Endothelial cell of umbilical vein (primary cell): ENCODE measurements at regions not wholly inside any gene's neighbourhood (a gene's known extent, or its start where the extent isn't known, plus 50 kb on each side); places are given as distances from the start of the nearest gene placed in this dataset.

Experiments used
- BruUV-seq: library from RNA; stranded (reverse); fragments of 400-500 nt; replicated peaks from 2 replicates; lab custom pipeline; 2021; lab: Mats Ljungman, UMichigan
- CTCF ChIA-PET: fragments of 300-600, 350-600 bp; sonication (Branson Sonifier 250); formaldehyde crosslinking; loops from one replicate; lab custom pipeline; 2021; ENCODE audit warnings: antibody characterized with exemption, inconsistent platforms; lab: Charles Lee
- POLR2A ChIA-PET: fragments of 300-600, 350-600 bp; sonication (Branson Sonifier 250); formaldehyde crosslinking; loops from one replicate; lab custom pipeline; 2021; ENCODE audit warnings: antibody characterized with exemption, inconsistent platforms; lab: Charles Lee
- DNase-seq: peaks from one replicate; pipeline ENCODE4 v3.0.0-alpha.2; 2011; ENCODE audit warnings: low read depth, low spot score
- FAIRE-seq: peaks from 2 replicates; lab custom pipeline; 2011; peaks lifted over from hg19 to GRCh38; lab: Jason Lieb, UNC
- H2AFZ ChIP-seq: 2 replicates; pipeline ENCODE4 v1.6.0; 2012; ENCODE audit warnings: low read depth, low read length, control low read depth, inconsistent platforms
- H3K27ac ChIP-seq: 2 replicates; pipeline ENCODE4 v1.5.1; 2011; ENCODE audit warnings: low read depth, mild to moderate bottlenecking, control low read depth, low read length, moderate library complexity; ENCODE audit not compliant: insufficient read depth
- H3K27me3 ChIP-seq, 2 experiments: 2 replicates each; pipeline versions ENCODE4 v1.6.0 to v1.6.1; 2011; ENCODE audit warnings: low read length in 2 of 2, mixed read lengths in 1 of 2; ENCODE audit not compliant: control insufficient read depth in 2 of 2, insufficient read depth in 2 of 2
- H3K36me3 ChIP-seq, 2 experiments: 2 replicates in 1 of 2; 3 replicates in 1 of 2; pipeline ENCODE4 v1.5.1; 2011; ENCODE audit warnings: low read length in 2 of 2, mild to moderate bottlenecking in 1 of 2, moderate library complexity in 1 of 2; ENCODE audit not compliant: control insufficient read depth in 2 of 2, insufficient read depth in 2 of 2; ENCODE audit errors: extremely low read depth in 1 of 2
- H3K4me1 ChIP-seq: 3 replicates; pipeline ENCODE4 v1.5.1; 2011; ENCODE audit warnings: mild to moderate bottlenecking, low read length; ENCODE audit not compliant: control insufficient read depth, insufficient read depth; ENCODE audit errors: extremely low read depth
- H3K4me2 ChIP-seq: 2 replicates; pipeline ENCODE4 v1.6.1; 2011; ENCODE audit warnings: low read length, control low read depth, mixed read lengths; ENCODE audit not compliant: insufficient read depth
- H3K4me3 ChIP-seq, 3 experiments: fragments of 200-600 bp in 1 of 3; sonication (generic), shearing (Covaris generic) in 1 of 3; replicated peaks in 1 of 3; 2 replicates each; pipeline ENCODE4 v1.5.1; 2011 to 2016; ENCODE audit warnings: control low read depth in 3 of 3, low read length in 3 of 3, mild to moderate bottlenecking in 2 of 3, inconsistent platforms in 1 of 3, low read depth in 1 of 3, moderate library complexity in 1 of 3; ENCODE audit not compliant: insufficient read depth in 1 of 3
- H3K79me2 ChIP-seq: 2 replicates; pipeline ENCODE4 v1.6.0; 2012; ENCODE audit warnings: low read length, inconsistent platforms; ENCODE audit not compliant: control insufficient read depth, insufficient read depth
- H3K9ac ChIP-seq: replicated peaks from 2 replicates; pipeline ENCODE3; 2011; ENCODE audit warnings: low read length, control low read depth; ENCODE audit not compliant: insufficient read depth; ENCODE audit errors: extremely low read depth
- H3K9me1 ChIP-seq: replicated peaks from 3 replicates; pipeline ENCODE4 v1.6.0; 2011; ENCODE audit warnings: mild to moderate bottlenecking, low read length; ENCODE audit not compliant: control insufficient read depth, insufficient read depth; ENCODE audit errors: extremely low read depth
- H3K9me3 ChIP-seq: replicated peaks from 2 replicates; pipeline ENCODE4 v1.5.1; 2012; ENCODE audit warnings: low read length, inconsistent platforms; ENCODE audit not compliant: control insufficient read depth, insufficient read depth
- H4K20me1 ChIP-seq: replicated peaks from 2 replicates; pipeline ENCODE3; 2011; ENCODE audit warnings: mild to moderate bottlenecking, low read length; ENCODE audit not compliant: control insufficient read depth, insufficient read depth; ENCODE audit errors: extremely low read depth
- CTCF ChIP-seq, 2 donors: IDR thresholded peaks; 1 replicate in 1 of 2; 2 replicates in 1 of 2; pipeline ENCODE4 v1.5.1; 2011; ENCODE audit warnings: low read length in 2 of 2, mild to moderate bottlenecking in 2 of 2, moderate library complexity in 2 of 2, control low read depth in 1 of 2, inconsistent platforms in 1 of 2, low read depth in 1 of 2; ENCODE audit not compliant: insufficient read depth in 1 of 2; ENCODE audit errors: extremely low read depth in 1 of 2
- EZH2 ChIP-seq: IDR thresholded peaks from 2 replicates; pipeline ENCODE4 v1.6.1; 2012; ENCODE audit warnings: borderline replicate concordance, low read depth, mild to moderate bottlenecking, moderate library complexity, low read length, inconsistent platforms; ENCODE audit not compliant: severe bottlenecking
- FOS ChIP-seq: IDR thresholded peaks from 2 replicates; pipeline ENCODE4 v1.6.1; 2011; ENCODE audit warnings: mild to moderate bottlenecking, low read length, moderate library complexity, borderline replicate concordance; ENCODE audit not compliant: insufficient read depth
- GATA2 ChIP-seq: IDR thresholded peaks from 2 replicates; pipeline ENCODE4 v1.7.0; 2011; ENCODE audit warnings: low read depth, mild to moderate bottlenecking, moderate library complexity, mixed read lengths, low read length; ENCODE audit not compliant: insufficient read length, insufficient read depth
- JUN ChIP-seq: IDR thresholded peaks from 2 replicates; pipeline ENCODE4 v1.6.1; 2011; ENCODE audit warnings: borderline replicate concordance, low read depth; ENCODE audit not compliant: insufficient read length, insufficient read depth
- MYC ChIP-seq: IDR thresholded peaks from one replicate; pipeline ENCODE4 v1.6.1; 2011; ENCODE audit warnings: mild to moderate bottlenecking, low read depth, low read length
- POLR2A ChIP-seq: IDR thresholded peaks from 2 replicates; pipeline ENCODE4 v1.6.1; 2012; ENCODE audit warnings: low read depth, mild to moderate bottlenecking, control low read depth, low read length
- POLR2AphosphoS5 ChIP-seq: IDR thresholded peaks from 2 replicates; pipeline ENCODE4 v1.6.1; 2012; ENCODE audit warnings: low read depth, mild to moderate bottlenecking, control low read depth, low read length, moderate library complexity; ENCODE audit not compliant: insufficient read depth
- dilution Hi-C: fragments of 300-500 bp; cut with MboI; formaldehyde crosslinking; loops from one replicate; pipeline ENCODE4 v1.15.0; 2019; ENCODE audit warnings: low sequenced_read_pairs; ENCODE audit not compliant: extremely low pct_ligation_motif_present
- intact Hi-C: fragments of 100-400 bp; cut with micrococcal nuclease; formaldehyde crosslinking; loops from one replicate; pipeline ENCODE4 v1.10.0; 2022
- TF ChIP-seq, protein P1 (sequence below): IDR thresholded peaks from 2 replicates; pipeline ENCODE4 v1.6.1; 2011; ENCODE audit not compliant: insufficient read depth, insufficient read length

DNA sequence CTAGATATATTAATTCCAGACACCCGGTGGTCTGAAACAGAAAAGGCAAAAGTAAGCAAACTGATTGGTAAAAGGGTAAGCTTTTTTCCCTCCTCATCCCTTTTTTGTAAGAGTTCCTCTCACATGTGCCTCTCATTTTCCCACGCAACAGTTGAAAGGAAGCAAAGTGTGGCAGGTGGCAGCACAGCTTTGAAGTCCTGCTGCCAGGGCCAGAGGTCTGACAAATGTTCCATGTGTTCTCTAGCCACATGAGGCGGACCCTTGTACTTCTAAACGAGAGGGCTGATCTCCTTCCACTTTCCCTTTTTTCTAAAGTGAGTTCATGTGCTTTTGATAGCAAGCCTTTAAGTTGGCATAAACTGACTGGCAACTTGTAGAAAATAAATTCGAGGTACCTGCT is 217.5 kb downstream of the POLR1F start:
- H3K27ac ChIP-seq = no peak overlapping the region
- no peaks in the 10 kb centered on the region for H3K4me1 ChIP-seq
- no peaks in the 10 kb centered on the region for H3K79me2 ChIP-seq
- H3K9ac ChIP-seq = no peak overlapping the region
- FAIRE-seq (no peak), DNase-seq (no peak)
- no peaks in the 10 kb centered on the region for H3K36me3 ChIP-seq
- POLR2A ChIA-PET = no interaction called here
- dilution Hi-C loops = no loop called here
- no peak overlapping the region for H3K4me3 ChIP-seq
- no peaks in the 10 kb centered on the region for H4K20me1 ChIP-seq
- no peak overlapping the region for H3K4me2 ChIP-seq
- no peaks in the 10 kb centered on the region for H3K27me3 ChIP-seq
- intact Hi-C loops = loop anchor here (5.0 kb wide), 1 partner anchor 1139 kb away; no protein-coding TSS in a partner anchor
- peaks cover 2% of the 10 kb centered on the region for H3K9me3 ChIP-seq
- TF ChIP-seq POLR2AphosphoS5 (no peak), GATA2 (no peak), CTCF (IDR thresholded peaks at IDR 0.05; ENCODE audit: extremely low read depth in 1 of 2, insufficient read depth in 1 of 2, low read depth in 1 of 2, low read length in 2 of 2) (no peak), JUN (no peak), MYC (no peak), POLR2A (no peak), EZH2 (no peak), FOS (no peak)
- TF ChIP-seq, protein P1, sequence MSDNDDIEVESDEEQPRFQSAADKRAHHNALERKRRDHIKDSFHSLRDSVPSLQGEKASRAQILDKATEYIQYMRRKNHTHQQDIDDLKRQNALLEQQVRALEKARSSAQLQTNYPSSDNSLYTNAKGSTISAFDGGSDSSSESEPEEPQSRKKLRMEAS = no peak
- no peaks in the 10 kb centered on the region for H3K9me1 ChIP-seq
- no TSS peak for BruUV-seq
- no peak overlapping the region for H2AFZ ChIP-seq
- CTCF ChIA-PET = interaction anchor here (0.8 to 2.5 kb wide), 26 partner anchors 8 to 1139 kb away, joined by 3 to 57 read pairs (median 6); partner anchors contain the start of gene TWIST1
